Activated naive CD8-positive, alpha-beta T cell treated with anti-CD3 and anti-CD28 coated beads, Interleukin-2, amount 50 U/mL, for 24 hours (primary cell): ENCODE measurements at regions not wholly inside any gene's neighbourhood (a gene's known extent, or its start where the extent isn't known, plus 50 kb on each side); places are given as distances from the start of the nearest gene placed in this dataset.
"Not testable (repeated sequence)": the region's sequence is repeated elsewhere in the genome, so short reads cannot be mapped to it uniquely, and the experiment has no call there.

Source experiments
- ATAC-seq: fragments of 150-1000 bp; cut with Tn5 transposase; one replicate; pipeline ENCODE4 v1.10.0; 2021
- DNase-seq: peaks from one replicate; pipeline ENCODE4 v3.0.0; 2021
- H3K27ac Mint-ChIP-seq: one replicate; pipeline ENCODE4 v1.8.0; 2021; ENCODE audit warnings: mild to moderate bottlenecking, mixed read lengths
- H3K27me3 Mint-ChIP-seq: one replicate; pipeline ENCODE4 v1.8.0; 2021; ENCODE audit warnings: mixed read lengths
- H3K36me3 Mint-ChIP-seq: one replicate; pipeline ENCODE4 v1.8.0; 2021; ENCODE audit warnings: low read depth, mixed read lengths
- H3K4me1 Mint-ChIP-seq: one replicate; pipeline ENCODE4 v1.8.0; 2021; ENCODE audit warnings: mixed read lengths
- H3K4me3 Mint-ChIP-seq: one replicate; pipeline ENCODE4 v1.8.0; 2021; ENCODE audit warnings: mild to moderate bottlenecking, moderate library complexity, mixed read lengths
- H3K9me3 Mint-ChIP-seq: one replicate; pipeline ENCODE4 v1.8.0; 2021; ENCODE audit warnings: mixed read lengths

GRCh38 chr14:53409289-53409688 is 256.2 kb upstream of the DDHD1 start:
- no peak for DNase-seq
- Mint-ChIP-seq H3K9me3 (no peaks in the 10 kb centered on the region), H3K36me3 (peaks cover 2% of the 10 kb centered on the region), H3K4me1 (no peaks in the 10 kb centered on the region), H3K4me3 (no peak overlapping the region), H3K27ac (no peak overlapping the region), H3K27me3 (no peaks in the 10 kb centered on the region)
- ATAC-seq: no peak

- Mint-ChIP-seq H3K27me3 (no peaks in the 10 kb centered on the region), H3K4me3 (no peak overlapping the region), H3K9me3 (no peaks in the 10 kb centered on the region), H3K36me3 (peaks cover 2% of the 10 kb centered on the region), H3K4me1 (no peaks in the 10 kb centered on the region), H3K27ac (no peak overlapping the region)
- DNase-seq (no peak), ATAC-seq (no peak)
These were observed 255.2 kb upstream of the DDHD1 start for GRCh38 chr14:53408175-53408879.

GRCh38 chr14:53406519-53406918 is 253.4 kb upstream of the DDHD1 start:
- no peak for DNase-seq
- Mint-ChIP-seq H3K27ac (no peak overlapping the region), H3K4me3 (no peak overlapping the region), H3K4me1 (no peaks in the 10 kb centered on the region), H3K27me3 (no peaks in the 10 kb centered on the region), H3K36me3 (peaks cover 2% of the 10 kb centered on the region), H3K9me3 (no peaks in the 10 kb centered on the region)
- no peak for ATAC-seq

- peaks cover 6% of the 10 kb centered on the region for H3K9me3 Mint-ChIP-seq
- DNase-seq (no peak), ATAC-seq (no peak)
- no peak overlapping the region for H3K27ac Mint-ChIP-seq
- H3K36me3 Mint-ChIP-seq: no peaks in the 10 kb centered on the region
- H3K4me1 Mint-ChIP-seq: no peaks in the 10 kb centered on the region
- no peak overlapping the region for H3K4me3 Mint-ChIP-seq
- no peaks in the 10 kb centered on the region for H3K27me3 Mint-ChIP-seq
These were observed 248.5 kb upstream of the DDHD1 start for GRCh38 chr14:53401646-53402045.

GRCh38 chr14:53399057-53399456 is 245.9 kb upstream of the DDHD1 start:
- ATAC-seq (no peak), DNase-seq (no peak)
- Mint-ChIP-seq H3K27me3 (no peaks in the 10 kb centered on the region), H3K36me3 (peaks cover 7% of the 10 kb centered on the region), H3K4me1 (no peaks in the 10 kb centered on the region), H3K9me3 (peaks cover 22% of the 10 kb centered on the region), H3K27ac (no peak overlapping the region), H3K4me3 (no peak overlapping the region)

- no peak overlapping the region for H3K27ac Mint-ChIP-seq
- ATAC-seq (no peak), DNase-seq (no peak)
- peaks cover 23% of the 10 kb centered on the region for H3K9me3 Mint-ChIP-seq
- H3K27me3 Mint-ChIP-seq: no peaks in the 10 kb centered on the region
- no peak overlapping the region for H3K4me3 Mint-ChIP-seq
- peaks cover 7% of the 10 kb centered on the region for H3K36me3 Mint-ChIP-seq
- H3K4me1 Mint-ChIP-seq: no peaks in the 10 kb centered on the region
These were observed 245.5 kb upstream of the DDHD1 start for GRCh38 chr14:53398616-53399015.

- H3K9me3 Mint-ChIP-seq: peaks cover 23% of the 10 kb centered on the region
- H3K4me3 Mint-ChIP-seq, H3K27me3 Mint-ChIP-seq, H3K27ac Mint-ChIP-seq, H3K4me1 Mint-ChIP-seq, H3K36me3 Mint-ChIP-seq, ATAC-seq, DNase-seq: not testable (repeated sequence)
These were observed 242.1 kb upstream of the DDHD1 start for GRCh38 chr14:53395267-53395666.

GRCh38 chr14:53391631-53392285 is 238.6 kb upstream of the DDHD1 start:
- Mint-ChIP-seq H3K4me1 (no peaks in the 10 kb centered on the region), H3K4me3 (no peak overlapping the region), H3K36me3 (peaks cover 7% of the 10 kb centered on the region), H3K9me3 (peaks cover 18% of the 10 kb centered on the region), H3K27ac (no peak overlapping the region), H3K27me3 (no peaks in the 10 kb centered on the region)
- no peak for ATAC-seq
- no peak for DNase-seq

- Mint-ChIP-seq H3K27me3 (no peaks in the 10 kb centered on the region), H3K4me3 (no peak overlapping the region)
- DNase-seq: no peak
These were observed 238.0 kb upstream of the DDHD1 start for GRCh38 chr14:53391156-53391555.

GRCh38 chr14:53390008-53390407 is 236.9 kb upstream of the DDHD1 start:
- H3K4me1 Mint-ChIP-seq: no peaks in the 10 kb centered on the region
- DNase-seq (no peak), ATAC-seq (no peak)
- peaks cover 9% of the 10 kb centered on the region for H3K9me3 Mint-ChIP-seq
- H3K27ac Mint-ChIP-seq: no peak overlapping the region
- no peaks in the 10 kb centered on the region for H3K27me3 Mint-ChIP-seq
- no peak overlapping the region for H3K4me3 Mint-ChIP-seq
- H3K36me3 Mint-ChIP-seq: peaks cover 7% of the 10 kb centered on the region

More at GRCh38 chr14:53391156-53391555, 238.0 kb upstream of the DDHD1 start:
- Mint-ChIP-seq H3K4me1 (no peaks in the 10 kb centered on the region), H3K9me3 (peaks cover 12% of the 10 kb centered on the region), H3K27ac (no peak overlapping the region), H3K36me3 (peaks cover 7% of the 10 kb centered on the region)
- no peak for ATAC-seq

- no peak for DNase-seq
- H3K27me3 Mint-ChIP-seq: no peaks in the 10 kb centered on the region
- no peak overlapping the region for H3K4me3 Mint-ChIP-seq
- H3K9me3 Mint-ChIP-seq: peaks cover 3% of the 10 kb centered on the region
- no peak overlapping the region for H3K27ac Mint-ChIP-seq
- ATAC-seq: no peak
- peaks cover 1% of the 10 kb centered on the region for H3K36me3 Mint-ChIP-seq
- H3K4me1 Mint-ChIP-seq: no peaks in the 10 kb centered on the region
These were observed 236.1 kb upstream of the DDHD1 start for GRCh38 chr14:53389202-53389601.

- no peaks in the 10 kb centered on the region for H3K27me3 Mint-ChIP-seq
- ATAC-seq: peak; percentile 60
- no peaks in the 10 kb centered on the region for H3K36me3 Mint-ChIP-seq
- no peaks in the 10 kb centered on the region for H3K9me3 Mint-ChIP-seq
- peaks cover 3% of the 10 kb centered on the region for H3K4me1 Mint-ChIP-seq
- no peak overlapping the region for H3K27ac Mint-ChIP-seq
- no peak overlapping the region for H3K4me3 Mint-ChIP-seq
- no peak for DNase-seq
These were observed 233.2 kb upstream of the DDHD1 start for GRCh38 chr14:53386362-53386761.

GRCh38 chr14:53384536-53384935 is 231.4 kb upstream of the DDHD1 start:
- DNase-seq (no peak), ATAC-seq (no peak)
- H3K4me3 Mint-ChIP-seq: no peak overlapping the region
- no peak overlapping the region for H3K27ac Mint-ChIP-seq
- no peaks in the 10 kb centered on the region for H3K9me3 Mint-ChIP-seq
- no peaks in the 10 kb centered on the region for H3K36me3 Mint-ChIP-seq
- H3K27me3 Mint-ChIP-seq: no peaks in the 10 kb centered on the region
- peaks cover 15% of the 10 kb centered on the region for H3K4me1 Mint-ChIP-seq

- Mint-ChIP-seq H3K27me3 (no peaks in the 10 kb centered on the region), H3K4me1 (peaks cover 15% of the 10 kb centered on the region), H3K27ac (no peak overlapping the region), H3K36me3 (no peaks in the 10 kb centered on the region), H3K4me3 (no peak overlapping the region), H3K9me3 (no peaks in the 10 kb centered on the region)
- DNase-seq (no peak), ATAC-seq (no peak)
These were observed 230.9 kb upstream of the DDHD1 start for GRCh38 chr14:53384073-53384472.

GRCh38 chr14:53381895-53382294 is 228.8 kb upstream of the DDHD1 start:
- Mint-ChIP-seq H3K27ac (no peak overlapping the region), H3K4me3 (no peak overlapping the region), H3K36me3 (no peaks in the 10 kb centered on the region), H3K9me3 (no peaks in the 10 kb centered on the region), H3K27me3 (no peaks in the 10 kb centered on the region), H3K4me1 (peaks cover 15% of the 10 kb centered on the region)
- ATAC-seq: no peak
- no peak for DNase-seq
